Activated CD4-positive, alpha-beta T cell treated with anti-CD3 and anti-CD28 coated beads for 48 hours (primary cell): ENCODE measurements at regions not wholly inside any gene's neighbourhood (a gene's known extent, or its start where the extent isn't known, plus 50 kb on each side); places are given as distances from the start of the nearest gene placed in this dataset.

ENCODE experiments used
- DNase-seq: peaks from one replicate; pipeline ENCODE4 v3.0.0-alpha.2; 2020

GRCh38 chr1:5492846-5493245 is 499.4 kb downstream of the NPHP4 start:
- no peak for DNase-seq

- no peak for DNase-seq
Measured at GRCh38 chr1:5491207-5491904, 500.9 kb downstream of the NPHP4 start.

- DNase-seq, result no peak
Measured at GRCh38 chr1:5490635-5491034, 501.6 kb downstream of the NPHP4 start.

- no peak for DNase-seq
Measured at GRCh38 chr1:5488448-5488847, 503.8 kb downstream of the NPHP4 start.

- no peak for DNase-seq
Measured at GRCh38 chr1:5485968-5486696, 506.1 kb downstream of the NPHP4 start.

- DNase-seq, result no peak
Measured at GRCh38 chr1:5485436-5485835, 506.8 kb downstream of the NPHP4 start.

- DNase-seq, result no peak
Measured at GRCh38 chr1:5484451-5485165, 507.6 kb downstream of the NPHP4 start.

GRCh38 chr1:5481889-5482288 is 510.3 kb downstream of the NPHP4 start:
- peak; percentile 59 for DNase-seq

- DNase-seq, result no peak
Measured at GRCh38 chr1:5480906-5481305, 511.3 kb downstream of the NPHP4 start.

GRCh38 chr1:5479876-5480646 is 512.2 kb downstream of the NPHP4 start:
- DNase-seq, result no peak

- no peak for DNase-seq
Measured at GRCh38 chr1:5478961-5479360, 513.3 kb downstream of the NPHP4 start.

- no peak for DNase-seq
Measured at GRCh38 chr1:5478156-5478695, 514.0 kb downstream of the NPHP4 start.

- no peak for DNase-seq
Measured at GRCh38 chr1:5477716-5478115, 514.5 kb downstream of the NPHP4 start.

- DNase-seq, result no peak
Measured at GRCh38 chr1:5475572-5475971, 516.7 kb downstream of the NPHP4 start.

- DNase-seq, result no peak
Measured at GRCh38 chr1:5473268-5473667, 519.0 kb downstream of the NPHP4 start.

- no peak for DNase-seq
Measured at GRCh38 chr1:5466487-5466886, 525.7 kb downstream of the NPHP4 start.

GRCh38 chr1:5465281-5465711 is 526.9 kb downstream of the NPHP4 start:
- no peak for DNase-seq

GRCh38 chr1:5464366-5464765 is 527.9 kb downstream of the NPHP4 start:
- no peak for DNase-seq

- no peak for DNase-seq
Measured at GRCh38 chr1:5460974-5461373, 531.3 kb downstream of the NPHP4 start.

GRCh38 chr1:5459839-5460610 is 532.2 kb downstream of the NPHP4 start:
- DNase-seq, result no peak

GRCh38 chr1:5458248-5458647 is 534.0 kb downstream of the NPHP4 start:
- no peak for DNase-seq
